Midbrain (tissue), 1 donor: ENCODE measurements at regions not wholly inside any gene's neighbourhood (a gene's known extent, or its start where the extent isn't known, plus 50 kb on each side); places are given as distances from the start of the nearest gene placed in this dataset.
"Not testable (repeated sequence)": the region's sequence is repeated elsewhere in the genome, so short reads cannot be mapped to it uniquely, and the experiment has no call there.

ENCODE experiments used
- DNase-seq: peaks from one replicate; lab custom pipeline; 2025; lab: John Stamatoyannopoulos, UW

- DNase-seq, result no peak
Measured at GRCh38 chr6:27806981-27807440, 105.2 kb downstream of the OR2B2 start.

DNA sequence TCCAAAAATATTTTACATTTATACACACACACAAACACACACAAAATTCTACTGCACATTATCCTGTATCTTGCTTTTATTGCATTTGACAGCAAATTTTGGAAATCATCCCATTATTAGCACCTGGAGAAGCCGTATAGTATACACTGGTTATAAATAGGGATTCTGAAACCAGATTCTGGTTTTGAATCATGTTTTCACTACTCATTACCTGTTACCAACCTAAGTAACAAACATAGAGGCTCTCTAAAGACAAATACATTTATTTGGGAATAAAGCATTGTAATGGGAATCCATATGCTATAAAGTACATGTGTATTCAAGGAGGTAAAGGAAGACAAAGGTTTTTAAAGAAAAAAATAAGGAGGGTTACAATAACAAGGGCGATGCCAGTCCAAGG lies 106.8 kb downstream of the OR2B2 start:
- DNase-seq, result no peak

DNA sequence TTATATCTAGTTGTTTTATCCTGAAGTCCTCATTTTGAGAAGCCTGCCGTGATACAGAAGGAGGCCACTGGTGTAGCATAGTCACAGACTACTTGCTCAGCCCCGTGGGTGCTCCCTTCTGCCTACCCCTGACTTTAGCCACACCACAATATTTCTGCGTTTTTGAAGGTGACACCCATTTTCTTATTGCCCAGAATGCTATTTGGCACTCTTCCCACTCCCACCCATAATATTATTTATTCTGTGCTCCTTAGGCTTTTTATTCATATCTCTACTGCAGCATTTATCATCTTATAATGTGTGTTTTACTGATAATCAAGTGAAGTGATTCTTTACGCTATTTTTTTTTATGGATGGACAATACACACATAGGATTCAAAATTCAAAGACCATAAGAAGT lies 107.3 kb downstream of the OR2B2 start:
- no peak for DNase-seq

- no peak for DNase-seq
Measured at GRCh38 chr6:27800731-27801373, 111.3 kb downstream of the OR2B2 start.

DNA sequence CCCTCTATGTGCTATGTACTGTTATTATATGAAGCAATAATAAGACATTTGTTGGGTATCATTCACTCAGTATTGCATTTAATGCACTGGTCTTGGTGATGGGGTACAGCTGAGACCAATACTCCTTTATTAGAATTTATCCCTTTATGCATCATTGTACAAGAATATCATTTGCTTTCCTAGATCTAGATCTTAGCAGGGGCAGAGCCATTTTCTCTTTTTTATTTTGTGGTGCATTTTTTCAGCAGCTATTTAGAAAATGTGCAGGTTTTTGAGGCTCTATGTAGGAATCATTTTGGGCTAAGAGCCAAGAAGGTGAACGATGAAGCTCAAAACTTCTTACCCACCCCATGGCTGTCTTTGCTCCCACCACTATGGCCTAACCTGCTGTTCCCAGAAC lies 114.2 kb downstream of the OR2B2 start:
- DNase-seq, result no peak

GRCh38 chr6:27796736-27797481 lies 115.3 kb downstream of the OR2B2 start:
- DNase-seq, result not testable (repeated sequence)

DNA sequence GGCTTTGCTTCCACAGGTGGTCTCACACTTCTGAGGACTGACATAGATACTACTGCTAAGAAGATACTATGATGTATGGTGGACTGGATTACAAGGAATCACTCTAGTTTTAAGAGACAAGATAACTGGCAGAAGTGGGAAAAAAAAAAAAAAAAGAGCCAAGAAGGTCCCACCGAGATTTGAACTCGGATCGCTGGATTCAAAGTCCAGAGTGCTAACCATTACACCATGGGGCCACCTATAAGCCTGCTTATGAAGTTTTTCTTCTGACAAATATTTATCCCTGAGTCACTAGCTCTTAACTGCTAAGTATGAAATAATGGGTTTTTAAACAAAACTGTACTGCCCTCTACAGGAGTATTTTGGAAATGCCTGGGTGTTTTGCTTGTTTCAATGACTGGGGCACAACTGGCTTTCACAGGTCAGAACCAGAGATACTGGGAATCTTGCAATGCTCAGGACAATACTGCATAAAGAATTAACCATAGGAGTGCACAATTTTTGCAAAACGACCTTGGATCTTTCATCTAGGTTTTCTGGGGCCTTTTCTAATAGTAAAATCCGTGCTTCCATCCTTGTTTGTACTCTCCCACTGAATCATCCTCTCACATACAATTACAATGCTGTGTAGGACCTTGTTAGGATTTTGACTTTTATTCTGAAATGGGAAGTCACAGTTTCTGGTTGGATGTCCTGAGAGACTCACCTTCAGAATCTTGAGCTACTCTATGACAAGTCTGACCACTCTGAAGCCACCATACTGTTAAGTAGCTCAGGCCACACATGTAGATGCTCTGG lies 116.3 kb downstream of the OR2B2 start:
- peak; percentile 83 for DNase-seq

DNA sequence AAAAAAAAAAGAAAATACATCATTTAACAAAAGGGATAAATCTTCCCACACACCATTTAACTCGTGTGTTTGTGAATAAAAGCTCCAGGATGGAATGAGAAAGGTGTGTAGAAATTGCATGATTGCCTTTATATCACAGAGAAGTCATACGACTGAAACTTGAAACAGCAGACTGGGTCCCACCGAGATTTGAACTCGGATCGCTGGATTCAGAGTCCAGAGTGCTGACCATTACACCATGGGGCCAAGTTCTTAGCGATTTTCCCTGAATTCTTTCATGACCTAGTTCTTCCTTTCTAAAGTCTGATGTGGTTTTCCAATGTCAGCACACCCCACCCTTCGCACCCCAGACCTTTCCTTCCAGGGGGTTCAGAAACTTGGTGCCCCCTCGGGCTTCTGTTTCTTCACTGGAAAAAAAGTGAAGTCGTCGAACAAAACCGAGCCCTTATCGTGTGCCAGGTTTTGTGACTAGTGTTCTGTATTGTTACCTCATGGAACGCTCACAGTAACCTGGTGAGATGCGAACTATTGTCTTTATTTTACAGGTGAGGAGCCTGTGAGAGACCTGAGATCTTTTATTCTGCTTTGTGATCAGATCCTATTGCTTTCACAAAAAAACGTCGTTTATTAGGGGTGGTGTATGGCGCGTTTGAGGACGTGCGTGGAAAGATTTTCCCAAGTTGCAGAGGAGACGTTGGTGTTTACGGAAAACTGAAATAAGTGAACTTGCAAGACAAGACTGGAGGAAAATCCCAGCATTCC lies 120.8 kb downstream of the OR2B2 start:
- DNase-seq, result peak; percentile 58

DNA sequence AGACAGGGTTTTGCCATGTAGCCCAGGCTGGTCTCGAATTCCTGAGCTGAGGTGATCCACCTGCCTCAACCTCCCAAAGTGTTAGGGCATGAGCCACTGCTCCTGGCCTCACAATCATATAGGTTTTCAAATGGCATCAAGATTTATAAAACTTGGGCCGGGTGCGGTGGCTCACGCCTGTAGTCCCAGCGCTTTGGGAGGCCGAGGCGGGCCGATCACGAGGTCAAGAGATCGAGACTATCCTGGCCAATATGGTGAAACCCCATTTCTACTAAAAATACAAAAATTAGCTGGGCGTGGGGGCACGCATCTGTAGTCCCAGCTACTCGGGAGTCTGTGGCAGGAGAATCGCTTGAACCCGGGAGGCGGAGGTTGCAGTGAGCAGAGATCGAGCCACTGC lies 123.8 kb downstream of the OR2B2 start:
- not testable (repeated sequence) for DNase-seq

DNA sequence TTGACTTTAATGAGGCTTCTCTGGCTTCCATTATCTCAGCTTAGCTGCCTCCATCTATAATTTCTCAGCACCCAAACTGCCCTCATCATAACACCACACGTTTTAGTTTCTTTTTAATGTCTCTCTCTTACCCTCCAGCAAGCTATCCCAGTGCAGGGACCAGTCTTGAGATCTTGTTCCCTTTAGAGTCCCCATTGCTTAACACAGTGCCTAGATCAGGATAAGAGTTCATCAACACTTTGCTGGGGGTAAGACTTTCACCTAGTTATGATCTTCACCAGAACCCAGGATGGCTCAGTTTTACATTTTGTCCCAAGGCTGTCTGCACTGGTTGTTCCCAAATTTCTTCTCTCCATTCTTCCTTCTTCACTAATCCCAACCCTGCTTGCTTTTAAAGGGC lies 126.1 kb downstream of the OR2B2 start:
- no peak for DNase-seq

DNA sequence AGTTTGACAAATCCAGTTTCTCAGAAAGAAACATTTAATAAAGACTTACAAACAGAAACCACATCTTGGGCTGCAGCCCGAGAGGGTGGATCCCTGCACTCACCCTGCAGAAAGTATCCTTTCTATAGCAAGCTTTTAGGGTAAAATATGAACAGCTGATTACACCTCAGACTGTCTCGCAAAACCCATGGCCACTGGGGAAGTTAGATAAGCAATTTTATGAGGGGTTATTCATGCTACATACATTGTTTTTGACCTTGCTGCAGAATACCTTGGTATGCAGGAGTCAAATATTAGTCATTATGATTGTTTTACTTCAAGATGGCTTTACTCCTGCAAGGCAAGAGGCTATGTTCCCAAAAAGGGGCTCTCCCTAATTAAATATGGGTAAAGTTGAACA lies 126.9 kb downstream of the OR2B2 start:
- no peak for DNase-seq

- no peak for DNase-seq
Measured at GRCh38 chr6:27782748-27783147, 129.4 kb downstream of the OR2B2 start.

GRCh38 chr6:27778625-27779417 lies 133.4 kb downstream of the OR2B2 start:
- DNase-seq, result no peak

- DNase-seq, result no peak
Measured at GRCh38 chr6:27777614-27778355, 134.4 kb downstream of the OR2B2 start.

DNA sequence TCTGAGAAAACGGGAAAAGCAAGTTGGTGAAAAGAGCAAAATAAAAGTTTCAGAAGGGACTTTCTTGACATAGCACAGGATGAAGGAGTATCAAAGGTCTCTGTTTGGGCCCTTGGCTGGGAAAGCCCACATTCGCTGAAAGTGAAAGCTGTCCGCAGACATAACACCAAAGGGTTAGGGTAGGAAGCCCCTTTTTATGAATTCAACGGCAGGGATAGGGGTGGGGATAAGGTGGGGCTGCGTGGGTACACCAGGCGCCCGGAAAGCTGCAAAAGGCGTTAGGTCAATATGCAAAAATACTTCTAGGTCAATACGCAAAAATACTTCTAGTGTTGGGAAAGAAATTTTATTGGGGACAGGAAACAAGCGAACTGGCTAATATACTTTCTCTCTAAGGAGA lies 135.1 kb downstream of the OR2B2 start:
- DNase-seq, result no peak

- no peak for DNase-seq
Measured at GRCh38 chr6:27776504-27776903, 135.7 kb downstream of the OR2B2 start.

- DNase-seq, result no peak
Measured at GRCh38 chr6:27775796-27776184, 136.4 kb downstream of the OR2B2 start.

GRCh38 chr6:27775138-27775795 lies 136.9 kb downstream of the OR2B2 start:
- not testable (repeated sequence) for DNase-seq

GRCh38 chr6:27774264-27774600 lies 138.0 kb downstream of the OR2B2 start:
- DNase-seq, result not testable (repeated sequence)
